Stimulated activated CD4-positive, alpha-beta T cell treated with anti-CD3 and anti-CD28 coated beads, Interleukin-12 subunit alpha, Interleukin-12 subunit beta, amount 100 ng/mL, for 4 hours (primary cell): ENCODE measurements at regions not wholly inside any gene's neighbourhood (a gene's known extent, or its start where the extent isn't known, plus 50 kb on each side); places are given as distances from the start of the nearest gene placed in this dataset.

Experiments used
- DNase-seq: peaks from one replicate; pipeline ENCODE4 v3.0.0-alpha.2; 2020

DNA sequence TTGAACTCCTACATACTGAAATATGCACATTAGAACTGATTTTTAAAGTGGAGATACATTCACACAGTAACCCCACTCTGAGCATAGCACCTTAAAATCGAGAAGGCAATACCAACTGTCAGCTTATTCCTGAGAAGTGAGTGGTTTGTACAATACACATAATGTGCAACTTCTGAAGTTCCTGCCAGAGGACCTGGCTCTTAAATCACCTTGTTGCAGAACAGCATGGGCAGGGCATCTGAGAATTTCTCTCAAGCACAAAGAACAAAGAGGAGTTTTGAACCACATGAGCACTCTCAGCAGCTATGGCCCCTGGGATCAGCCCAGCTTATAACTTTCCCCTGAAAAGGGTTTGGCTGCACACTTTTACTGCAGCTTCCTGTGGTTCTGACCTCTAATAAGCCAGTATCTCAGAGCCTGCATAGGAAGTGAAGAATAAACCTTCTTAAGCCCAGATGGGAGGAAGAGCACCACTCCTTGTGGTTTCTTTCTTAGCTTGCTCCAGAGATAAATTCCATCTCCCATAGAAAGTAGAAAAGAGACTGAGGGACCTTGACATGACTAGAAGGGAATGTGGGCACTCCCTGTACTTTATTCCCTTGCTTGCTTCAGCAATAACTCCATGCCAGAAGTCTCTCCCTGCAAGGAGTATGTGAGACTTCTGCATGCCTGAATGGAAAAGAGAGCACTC lies 862.3 kb downstream of the SUCLG1 start:
- no peak for DNase-seq

DNA sequence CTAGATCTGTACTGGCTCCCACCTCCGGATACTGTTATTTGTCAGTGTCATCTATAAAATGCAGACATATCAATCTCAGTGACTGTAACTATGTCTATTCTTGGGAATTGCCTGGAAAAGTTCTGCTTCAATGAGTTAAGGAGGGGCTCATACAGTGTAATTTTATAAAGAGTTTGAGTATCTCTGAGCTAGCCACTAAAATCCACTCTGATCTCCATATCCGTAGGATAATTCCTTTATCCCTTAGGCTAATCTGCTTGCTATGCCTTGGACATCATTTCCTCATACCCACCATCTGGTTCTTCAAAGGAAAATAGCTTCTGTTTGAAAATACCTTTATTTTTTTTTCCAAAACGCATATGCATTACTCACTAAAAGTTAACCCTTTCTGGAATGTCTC lies 863.2 kb downstream of the SUCLG1 start:
- DNase-seq = no peak

DNA sequence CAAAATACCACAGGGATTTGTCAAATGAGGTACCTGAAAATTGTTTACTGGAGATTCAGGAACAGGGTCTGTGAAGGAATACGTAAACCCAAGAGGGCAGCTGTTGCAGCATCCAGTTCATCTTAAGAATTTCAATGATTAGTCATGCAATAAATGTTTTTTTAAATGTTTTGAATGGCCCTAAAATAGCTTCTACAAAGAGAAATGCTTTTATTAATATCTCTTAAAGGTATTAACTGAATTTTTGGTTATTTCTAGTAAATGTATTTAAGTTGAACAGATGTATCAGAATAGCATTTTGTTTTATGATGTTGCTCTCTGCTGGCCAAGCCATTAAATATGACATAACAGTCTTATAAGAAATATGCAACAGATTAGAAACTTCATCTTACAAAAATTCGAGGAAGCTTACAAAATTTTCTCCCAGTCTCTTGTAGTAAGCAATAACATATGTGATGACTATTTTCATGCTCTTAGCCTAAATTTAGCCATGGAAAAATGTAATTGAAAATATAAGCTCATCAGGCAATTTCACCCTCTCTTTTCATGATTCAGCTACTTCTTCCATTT lies 863.9 kb downstream of the SUCLG1 start:
- no peak for DNase-seq

DNA sequence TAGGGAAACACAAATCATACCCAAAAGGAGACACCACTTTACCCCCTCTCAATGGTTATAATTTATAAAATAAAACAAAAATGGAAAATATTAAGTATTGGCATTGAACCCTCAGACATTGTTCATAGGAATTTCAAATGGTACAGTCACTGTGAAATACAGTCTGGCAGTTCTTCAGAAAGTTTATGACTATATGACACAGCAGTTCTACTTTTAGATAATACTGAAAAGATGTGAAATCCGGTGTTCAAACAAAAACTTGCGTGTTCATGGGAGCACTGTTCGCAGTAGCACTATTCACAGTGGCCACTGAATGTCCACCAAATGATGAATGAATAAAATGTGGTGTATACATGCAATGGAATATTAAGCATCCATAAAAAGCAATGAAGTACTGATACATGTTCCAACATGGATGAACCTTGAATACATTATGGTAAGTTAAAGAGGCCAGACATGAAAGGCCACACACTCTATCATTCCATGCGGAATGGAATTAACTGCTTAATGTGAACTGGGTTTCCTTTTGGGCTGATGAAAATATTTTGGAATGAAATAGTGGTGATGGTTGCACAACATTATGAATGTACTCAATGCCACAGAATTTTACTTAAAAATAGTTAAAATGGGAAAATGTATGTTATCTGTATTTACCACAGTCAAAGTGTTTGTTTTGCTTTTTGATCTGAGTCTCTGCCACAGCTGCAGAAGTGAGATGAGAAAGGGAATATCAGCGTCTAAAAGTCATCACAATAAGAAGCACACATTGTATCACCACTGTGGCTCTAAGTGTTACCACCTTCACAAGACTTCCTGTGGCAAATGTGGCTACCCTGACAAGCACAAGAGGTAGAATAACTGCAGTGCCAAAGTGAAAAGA lies 864.6 kb downstream of the SUCLG1 start:
- no peak for DNase-seq

DNA sequence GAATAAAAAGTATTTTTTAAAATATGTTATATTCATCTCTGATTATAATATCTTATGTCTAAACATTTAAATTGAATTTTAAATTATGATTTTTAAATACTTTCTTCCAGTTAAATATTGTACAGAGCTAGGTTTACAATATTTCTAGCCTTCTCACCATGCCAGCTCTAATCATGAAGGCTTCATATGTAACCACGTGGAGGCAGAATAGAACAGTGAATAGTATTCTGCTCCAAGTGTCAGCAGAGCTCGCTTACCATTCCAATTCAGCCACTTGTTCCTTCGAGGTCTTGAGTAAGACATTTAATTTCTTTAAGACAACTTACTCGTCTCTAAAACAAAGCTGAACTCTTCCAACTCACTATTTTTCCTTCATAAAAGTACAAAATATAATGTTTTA lies 871.8 kb downstream of the SUCLG1 start:
- no peak for DNase-seq

DNA sequence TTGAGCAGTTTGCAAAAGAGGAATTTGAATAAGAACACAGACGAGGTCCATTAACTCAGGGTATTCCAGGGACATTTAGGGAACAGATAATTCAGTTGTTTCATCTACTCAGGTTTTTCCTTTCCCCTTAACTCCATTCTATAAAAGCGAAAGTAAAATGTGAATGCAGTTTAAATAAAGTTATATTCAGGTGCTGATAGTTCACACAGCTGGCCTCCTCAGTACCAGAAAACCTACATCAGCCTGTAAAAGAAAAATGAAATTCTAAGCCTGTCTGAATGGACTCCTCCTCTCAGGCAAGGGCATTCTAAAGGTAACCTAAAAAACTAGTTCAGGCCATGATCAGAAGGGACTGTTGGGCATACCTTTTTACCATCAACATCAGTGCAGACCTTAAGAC lies 873.8 kb downstream of the SUCLG1 start:
- DNase-seq = no peak

DNA sequence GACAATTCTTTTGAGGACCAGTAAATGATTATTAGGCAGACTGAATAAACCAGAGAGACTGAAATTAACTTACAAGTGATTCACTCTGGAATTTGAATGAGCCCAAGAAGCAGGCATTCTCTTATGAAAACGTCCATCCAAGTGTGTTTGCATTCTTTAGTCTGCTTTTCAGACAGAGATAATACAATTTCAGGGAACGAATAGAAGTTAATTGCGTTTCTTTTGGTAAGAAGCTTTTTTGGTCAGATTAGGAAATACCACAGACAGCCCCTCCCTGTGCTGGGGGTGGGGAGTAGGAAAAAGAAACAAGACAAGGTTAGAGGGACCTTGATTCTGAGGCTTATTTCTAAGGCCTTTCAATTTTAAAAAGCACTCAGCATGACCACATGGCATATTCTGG lies 874.4 kb downstream of the SUCLG1 start:
- no peak for DNase-seq

DNA sequence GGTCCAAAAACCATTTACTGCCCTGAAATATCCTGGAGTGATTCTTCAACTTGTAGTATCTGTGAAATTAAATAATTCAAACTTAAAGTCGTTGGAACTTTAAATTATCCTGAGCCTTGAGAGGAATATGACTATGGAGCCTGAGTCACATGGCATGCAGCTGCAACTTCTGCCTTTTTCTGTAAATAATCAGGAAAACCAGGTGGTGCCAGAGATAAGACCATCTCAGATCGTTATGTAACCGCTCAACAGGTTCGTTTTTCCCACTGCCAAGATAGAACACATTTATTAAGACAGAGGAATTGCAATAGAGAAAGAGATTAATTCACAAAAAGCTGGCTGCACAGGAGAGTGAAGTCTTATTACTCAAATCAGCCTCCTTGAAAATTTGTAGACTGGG lies 876.5 kb downstream of the SUCLG1 start:
- no peak for DNase-seq

DNA sequence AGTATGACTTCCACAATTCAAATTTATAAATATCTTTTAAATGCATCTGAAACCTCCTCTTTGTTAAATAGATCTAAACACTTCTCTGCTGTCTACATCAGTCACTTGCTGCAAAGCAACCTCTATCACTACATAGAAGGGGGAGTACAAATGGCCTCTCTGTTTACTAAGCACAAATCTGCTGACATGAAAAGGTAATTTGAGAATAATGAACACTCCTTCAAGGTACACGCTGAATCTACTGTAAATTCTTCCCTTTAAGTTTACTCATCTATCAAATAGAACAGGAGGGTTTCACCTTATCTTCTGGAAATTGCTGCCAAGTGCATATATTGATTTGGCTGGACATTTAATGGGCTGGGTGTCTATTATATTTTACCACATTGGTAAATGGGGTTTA lies 879.6 kb downstream of the SUCLG1 start:
- DNase-seq = no peak

DNA sequence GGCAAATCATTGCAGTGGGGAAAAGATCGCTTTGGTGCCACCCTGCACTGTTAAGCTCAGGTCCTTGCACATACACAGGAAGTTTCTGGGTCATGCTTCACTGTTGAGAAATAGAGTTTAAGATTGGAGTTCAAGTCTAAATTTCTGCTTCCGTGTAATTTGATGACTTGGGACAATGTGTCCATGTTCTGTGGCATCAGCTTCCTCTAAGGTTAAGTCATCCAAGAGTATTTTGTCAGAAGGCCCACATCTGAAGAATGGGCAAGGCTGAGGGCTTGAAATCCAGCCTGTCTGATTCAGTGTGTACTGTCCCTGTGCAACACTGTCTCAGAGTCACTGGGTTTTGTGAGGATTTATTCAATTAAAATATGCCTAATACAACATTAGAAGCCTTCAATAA lies 880.7 kb downstream of the SUCLG1 start:
- no peak for DNase-seq

DNA sequence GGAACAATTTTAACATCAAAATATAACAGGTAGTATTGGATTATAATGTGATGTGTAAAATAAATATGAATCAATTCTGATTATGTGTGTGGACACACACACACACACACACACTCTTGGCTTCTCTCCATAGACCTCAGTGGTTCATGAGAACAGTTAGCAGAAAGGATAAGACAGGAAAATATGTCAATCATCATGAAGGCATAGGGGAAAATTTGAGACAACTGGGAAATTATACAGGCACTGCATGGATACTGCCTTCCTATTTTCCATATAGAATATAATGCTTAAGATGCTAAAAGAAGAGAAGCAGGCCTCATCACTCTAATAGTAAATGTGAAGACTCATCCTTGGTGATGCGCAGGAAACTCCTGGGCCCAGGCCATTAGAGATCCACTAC lies 884.5 kb downstream of the SUCLG1 start:
- no peak for DNase-seq

DNA sequence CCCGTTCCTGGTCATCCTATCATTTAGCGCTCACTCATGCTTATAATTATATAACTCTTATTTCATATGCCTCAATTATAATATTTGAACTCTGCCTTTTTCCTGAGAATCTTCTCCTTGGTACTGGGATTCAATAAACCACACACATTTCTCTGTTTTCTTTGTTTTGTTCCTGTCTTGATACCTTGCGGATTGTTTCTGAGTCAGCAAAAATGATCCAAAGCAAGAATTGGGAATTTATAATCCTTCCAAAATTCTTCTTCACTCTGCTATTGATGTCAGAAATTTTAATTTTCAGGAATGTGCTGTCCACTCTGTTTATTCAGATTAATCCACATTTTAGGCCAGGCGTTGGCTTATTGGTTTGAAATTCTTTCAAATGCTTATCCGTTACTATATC lies 886.0 kb downstream of the SUCLG1 start:
- DNase-seq = no peak

DNA sequence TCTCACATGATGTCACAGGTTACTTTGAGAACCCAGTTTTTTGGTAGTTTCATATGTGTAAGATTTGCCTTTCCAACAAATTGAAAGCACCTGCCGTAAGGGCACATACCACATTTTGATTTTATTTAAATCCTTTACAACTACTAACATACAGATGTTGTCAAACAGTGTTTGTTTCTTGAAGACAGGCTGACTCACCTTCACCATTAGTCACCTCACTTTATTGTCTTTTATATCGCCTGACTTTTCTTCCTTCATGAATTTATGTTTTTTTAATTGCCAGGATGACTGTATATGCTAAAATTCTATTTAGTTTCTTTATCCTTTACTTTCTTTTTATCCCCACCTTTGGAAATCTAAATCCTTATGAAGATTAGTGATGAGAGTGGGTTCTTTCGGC lies 886.7 kb downstream of the SUCLG1 start:
- DNase-seq = no peak

DNA sequence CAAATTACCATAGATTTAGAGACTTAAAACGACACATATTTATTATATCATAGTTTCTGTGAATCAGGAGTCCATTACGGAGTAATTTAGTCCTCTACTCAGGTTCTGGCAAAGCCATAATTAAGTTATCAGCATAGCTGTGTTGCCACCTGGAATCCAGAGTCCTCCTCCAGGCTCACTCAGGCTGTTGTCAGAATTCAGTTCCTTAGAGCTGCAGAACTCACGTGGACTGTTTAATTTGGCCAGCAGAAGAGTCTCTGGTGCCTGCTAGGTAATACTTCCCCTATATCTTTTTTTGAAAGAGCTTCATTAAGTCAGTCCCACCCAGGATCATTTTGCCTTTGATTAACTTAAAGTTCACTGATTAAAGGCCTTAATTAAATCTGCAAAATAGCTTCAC lies 891.5 kb downstream of the SUCLG1 start:
- no peak for DNase-seq

DNA sequence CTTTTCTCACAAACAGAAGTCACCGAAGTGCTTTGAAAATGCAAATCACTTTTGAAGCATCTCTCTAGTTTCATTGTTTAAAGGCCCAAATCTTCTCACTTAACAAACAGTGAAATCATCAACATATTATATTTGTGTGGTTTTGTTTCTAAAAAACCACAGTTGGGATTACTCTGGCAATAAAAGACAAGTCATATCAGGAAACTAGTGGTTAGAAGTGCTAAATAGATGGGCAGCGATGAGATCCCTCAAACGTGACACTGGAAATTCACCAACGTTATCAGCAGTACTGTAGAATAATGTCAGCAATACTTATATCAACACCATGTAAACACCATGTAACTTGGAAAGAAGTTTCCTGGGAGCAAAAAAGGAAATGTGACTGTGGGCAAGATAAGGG lies 893.5 kb downstream of the SUCLG1 start:
- DNase-seq = no peak

DNA sequence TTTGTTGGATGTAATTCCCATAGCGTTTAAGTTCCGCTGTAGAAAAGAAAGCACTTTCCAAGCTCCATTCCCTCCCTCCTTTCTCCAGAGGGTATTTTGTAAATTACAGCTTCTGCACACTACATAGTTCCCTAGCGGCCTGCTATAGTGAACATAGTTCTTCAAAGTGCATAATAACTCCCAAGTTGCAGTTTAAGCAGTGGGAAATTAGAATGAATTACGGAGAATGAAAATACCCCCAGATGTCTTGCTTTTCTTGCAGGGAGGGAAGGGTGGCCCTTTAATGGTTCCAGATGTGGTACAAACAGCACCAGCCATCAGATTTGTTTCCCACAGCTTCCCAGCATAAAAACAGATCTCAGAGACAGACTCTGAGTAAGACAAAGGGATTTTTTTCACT lies 893.9 kb downstream of the SUCLG1 start:
- no peak for DNase-seq

DNA sequence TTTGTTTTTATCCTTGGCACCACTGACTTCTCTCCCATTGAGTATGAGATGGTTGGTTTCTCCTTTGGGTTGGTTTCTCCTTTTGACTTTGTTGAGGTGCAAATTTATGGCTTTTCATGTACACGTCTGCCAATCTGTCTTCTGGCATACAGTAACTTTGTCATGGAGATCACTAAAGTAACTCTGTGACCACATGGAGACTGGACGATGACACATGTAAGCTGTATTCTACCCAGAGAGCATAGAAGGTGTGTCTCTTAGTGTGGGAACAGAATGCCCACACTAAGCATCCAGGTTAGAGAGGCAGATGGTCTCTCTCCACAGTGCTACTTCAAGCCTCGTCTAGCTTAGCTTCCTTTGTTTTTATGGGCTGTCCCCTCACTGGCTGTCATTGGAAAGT lies 897.5 kb downstream of the SUCLG1 start:
- no peak for DNase-seq

DNA sequence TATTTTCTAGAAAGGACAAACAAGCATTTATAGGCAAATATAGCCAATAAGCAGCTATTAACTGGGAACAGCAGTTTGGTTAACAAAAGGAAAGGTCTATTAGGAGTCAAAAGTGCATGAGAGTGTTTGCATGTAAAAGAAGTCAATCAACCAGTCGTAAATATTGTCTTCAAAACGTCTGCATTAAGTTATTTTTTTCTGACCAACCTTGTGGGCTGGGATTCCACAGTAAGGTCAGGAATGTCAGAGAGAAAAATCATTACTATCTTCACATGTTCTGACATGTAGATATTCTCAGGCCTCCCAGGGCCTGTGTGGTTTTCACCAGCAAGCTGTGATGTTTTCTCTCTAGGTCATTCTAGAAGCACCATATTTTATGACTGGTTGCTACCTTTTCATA lies 922.5 kb downstream of the SUCLG1 start:
- DNase-seq = no peak

DNA sequence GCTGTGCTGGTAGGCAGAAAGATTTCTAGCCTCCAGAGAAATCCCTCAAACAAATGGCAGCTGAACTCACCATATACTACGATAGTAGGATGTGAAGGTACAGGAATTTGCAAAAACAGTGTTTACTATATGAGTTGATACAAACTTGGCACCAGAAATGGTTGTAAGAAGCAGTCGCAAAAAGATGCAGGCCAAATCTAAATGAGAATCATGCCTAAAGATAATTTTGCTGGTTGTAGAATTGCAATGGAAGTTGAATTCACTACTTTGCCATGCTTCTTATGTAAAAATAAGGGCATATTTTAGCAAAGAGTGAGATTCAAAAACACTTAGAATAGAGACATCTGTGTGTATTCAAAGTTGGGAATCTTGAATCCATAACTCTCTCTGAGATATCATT lies 924.7 kb downstream of the SUCLG1 start:
- no peak for DNase-seq

DNA sequence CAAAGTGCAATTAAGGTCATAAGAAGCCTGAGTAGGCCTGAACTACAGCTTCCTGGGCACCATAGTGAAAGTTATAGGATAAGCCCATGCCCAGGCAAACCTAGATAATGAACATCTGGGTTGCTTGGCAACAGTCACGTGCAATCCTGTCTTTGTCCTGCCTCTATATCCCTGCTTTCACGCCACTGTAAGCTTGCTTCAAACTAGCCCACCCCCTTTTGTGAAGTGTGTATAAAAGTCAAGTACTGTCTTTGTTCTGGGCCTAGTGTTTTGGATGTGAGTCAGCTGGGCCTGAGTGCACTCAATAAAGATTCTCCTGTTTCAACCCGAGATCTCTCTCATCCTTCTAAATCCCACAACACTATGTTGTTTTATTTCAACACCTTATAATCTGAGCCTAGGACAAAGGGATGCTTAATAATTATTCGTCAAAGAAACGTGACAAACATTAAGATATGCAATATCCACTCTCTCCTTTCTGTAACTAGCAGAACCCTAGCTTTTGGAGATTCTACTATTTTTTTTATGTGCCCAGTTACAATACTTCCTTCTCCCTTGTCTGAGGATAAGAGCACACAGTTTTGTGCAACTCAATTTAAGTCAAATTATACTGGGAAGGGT lies 927.8 kb downstream of the SUCLG1 start:
- DNase-seq = no peak

DNA sequence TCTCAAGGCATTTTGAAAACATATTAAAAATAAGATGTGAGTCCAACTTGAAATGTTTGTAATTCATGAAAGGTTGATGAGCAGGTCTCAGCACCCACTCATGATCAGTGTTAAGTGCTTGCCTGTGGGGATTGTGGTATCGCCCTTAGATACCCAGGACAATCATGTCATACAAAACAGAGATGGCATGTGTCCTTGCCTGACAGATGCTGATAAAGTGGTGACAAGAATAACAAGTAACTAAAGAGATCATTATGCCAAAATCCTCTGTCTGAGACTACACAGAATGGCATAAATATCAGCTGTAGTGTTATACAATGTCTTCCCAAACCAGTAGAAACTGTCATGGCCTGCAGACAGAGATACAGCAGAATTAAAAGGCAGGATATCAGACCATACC lies 930.3 kb downstream of the SUCLG1 start:
- no peak for DNase-seq

DNA sequence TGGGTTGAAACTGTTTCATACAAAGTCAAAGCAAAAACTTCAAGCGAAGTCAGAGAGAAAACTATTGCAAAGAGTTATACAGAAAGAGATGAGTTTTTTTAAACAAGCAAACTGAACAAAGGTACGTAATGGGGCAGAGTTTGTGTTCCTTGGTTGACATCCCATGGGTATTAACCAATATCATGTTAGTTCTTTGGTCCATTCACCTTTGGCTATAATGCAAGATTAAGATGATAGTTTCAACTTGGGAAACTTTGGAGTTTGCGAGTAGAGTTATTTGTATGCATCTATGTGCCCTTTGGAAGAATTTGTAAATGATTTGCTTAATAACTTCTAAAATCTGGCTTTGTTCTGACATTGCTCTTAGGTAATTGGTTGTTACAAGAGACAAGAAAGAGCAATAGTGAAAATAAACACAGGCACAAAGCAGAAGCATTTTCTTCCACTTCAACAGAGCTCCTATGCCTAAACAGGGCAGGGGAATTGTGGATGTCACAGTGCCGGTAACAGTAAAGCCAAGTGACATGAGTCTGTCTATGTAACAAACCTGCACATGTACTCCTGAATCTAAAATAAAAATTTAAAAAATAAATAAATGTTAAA lies 936.1 kb downstream of the SUCLG1 start:
- no peak for DNase-seq

DNA sequence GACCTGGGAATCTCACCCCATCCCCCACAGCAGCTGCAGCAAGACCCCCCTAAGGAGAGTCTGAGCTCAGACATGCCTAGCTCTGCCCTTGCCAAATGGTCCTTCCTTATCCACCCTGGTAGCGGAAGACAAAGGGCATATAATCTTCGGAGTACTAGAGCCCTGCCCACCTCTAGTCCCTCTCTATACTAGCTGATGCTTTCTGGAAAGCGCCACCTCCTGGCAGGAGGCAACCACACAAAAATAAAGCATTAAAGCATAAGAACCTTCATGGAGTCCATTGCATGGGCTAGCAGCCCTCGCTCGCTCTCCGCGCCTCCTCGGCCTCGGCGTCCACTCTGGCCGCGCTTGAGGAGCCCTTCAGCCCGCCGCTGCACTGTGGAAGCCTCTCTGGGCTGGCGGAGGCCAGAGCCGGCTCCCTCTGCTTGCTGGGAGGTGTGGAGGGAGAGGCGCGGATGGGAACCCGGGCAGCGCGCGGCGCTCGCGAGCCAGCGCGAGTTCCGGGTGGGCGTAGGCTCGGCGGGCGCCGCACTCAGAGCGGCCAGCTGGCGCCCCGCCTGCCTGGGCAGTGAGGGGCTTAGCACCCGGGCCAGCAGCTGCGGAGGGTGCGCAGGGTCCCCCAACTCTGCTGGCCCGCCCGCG lies 941.2 kb downstream of the SUCLG1 start:
- no peak for DNase-seq
